ENCODE measurements at regions not wholly inside any gene's neighbourhood (a gene's known extent, or its start where the extent isn't known, plus 50 kb on each side); places are given as distances from the start of the nearest gene placed in this dataset.

- Histone ChIP-seq H3K27ac (replicated peaks) (no peak overlapping the region), H3K27me3 (ENCODE audit: insufficient read depth, poor library complexity, severe bottlenecking) (no peaks in the 10 kb centered on the region), H3K4me3 (replicated peaks; ENCODE audit: insufficient read depth, low read length) (no peak overlapping the region)
- DNase-seq (ENCODE audit: low read depth in 1 of 2, low spot score in 1 of 2), result no peak
- TF ChIP-seq, protein P1, sequence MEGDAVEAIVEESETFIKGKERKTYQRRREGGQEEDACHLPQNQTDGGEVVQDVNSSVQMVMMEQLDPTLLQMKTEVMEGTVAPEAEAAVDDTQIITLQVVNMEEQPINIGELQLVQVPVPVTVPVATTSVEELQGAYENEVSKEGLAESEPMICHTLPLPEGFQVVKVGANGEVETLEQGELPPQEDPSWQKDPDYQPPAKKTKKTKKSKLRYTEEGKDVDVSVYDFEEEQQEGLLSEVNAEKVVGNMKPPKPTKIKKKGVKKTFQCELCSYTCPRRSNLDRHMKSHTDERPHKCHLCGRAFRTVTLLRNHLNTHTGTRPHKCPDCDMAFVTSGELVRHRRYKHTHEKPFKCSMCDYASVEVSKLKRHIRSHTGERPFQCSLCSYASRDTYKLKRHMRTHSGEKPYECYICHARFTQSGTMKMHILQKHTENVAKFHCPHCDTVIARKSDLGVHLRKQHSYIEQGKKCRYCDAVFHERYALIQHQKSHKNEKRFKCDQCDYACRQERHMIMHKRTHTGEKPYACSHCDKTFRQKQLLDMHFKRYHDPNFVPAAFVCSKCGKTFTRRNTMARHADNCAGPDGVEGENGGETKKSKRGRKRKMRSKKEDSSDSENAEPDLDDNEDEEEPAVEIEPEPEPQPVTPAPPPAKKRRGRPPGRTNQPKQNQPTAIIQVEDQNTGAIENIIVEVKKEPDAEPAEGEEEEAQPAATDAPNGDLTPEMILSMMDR (IDR thresholded peaks at IDR 0.05; ENCODE audit: insufficient read depth, low read length), result no peak
- TF ChIP-seq POLR2AphosphoS5 (IDR thresholded peaks at IDR 0.05; ENCODE audit: low read depth) (no peak), GABPA (IDR thresholded peaks at IDR 0.05; ENCODE audit: low read depth) (no peak), SPI1 (IDR thresholded peaks at IDR 0.05; ENCODE audit: borderline replicate concordance, low read depth) (no peak)
- TF ChIP-seq, protein P2, sequence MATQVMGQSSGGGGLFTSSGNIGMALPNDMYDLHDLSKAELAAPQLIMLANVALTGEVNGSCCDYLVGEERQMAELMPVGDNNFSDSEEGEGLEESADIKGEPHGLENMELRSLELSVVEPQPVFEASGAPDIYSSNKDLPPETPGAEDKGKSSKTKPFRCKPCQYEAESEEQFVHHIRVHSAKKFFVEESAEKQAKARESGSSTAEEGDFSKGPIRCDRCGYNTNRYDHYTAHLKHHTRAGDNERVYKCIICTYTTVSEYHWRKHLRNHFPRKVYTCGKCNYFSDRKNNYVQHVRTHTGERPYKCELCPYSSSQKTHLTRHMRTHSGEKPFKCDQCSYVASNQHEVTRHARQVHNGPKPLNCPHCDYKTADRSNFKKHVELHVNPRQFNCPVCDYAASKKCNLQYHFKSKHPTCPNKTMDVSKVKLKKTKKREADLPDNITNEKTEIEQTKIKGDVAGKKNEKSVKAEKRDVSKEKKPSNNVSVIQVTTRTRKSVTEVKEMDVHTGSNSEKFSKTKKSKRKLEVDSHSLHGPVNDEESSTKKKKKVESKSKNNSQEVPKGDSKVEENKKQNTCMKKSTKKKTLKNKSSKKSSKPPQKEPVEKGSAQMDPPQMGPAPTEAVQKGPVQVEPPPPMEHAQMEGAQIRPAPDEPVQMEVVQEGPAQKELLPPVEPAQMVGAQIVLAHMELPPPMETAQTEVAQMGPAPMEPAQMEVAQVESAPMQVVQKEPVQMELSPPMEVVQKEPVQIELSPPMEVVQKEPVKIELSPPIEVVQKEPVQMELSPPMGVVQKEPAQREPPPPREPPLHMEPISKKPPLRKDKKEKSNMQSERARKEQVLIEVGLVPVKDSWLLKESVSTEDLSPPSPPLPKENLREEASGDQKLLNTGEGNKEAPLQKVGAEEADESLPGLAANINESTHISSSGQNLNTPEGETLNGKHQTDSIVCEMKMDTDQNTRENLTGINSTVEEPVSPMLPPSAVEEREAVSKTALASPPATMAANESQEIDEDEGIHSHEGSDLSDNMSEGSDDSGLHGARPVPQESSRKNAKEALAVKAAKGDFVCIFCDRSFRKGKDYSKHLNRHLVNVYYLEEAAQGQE (IDR thresholded peaks at IDR 0.05; ENCODE audit: insufficient replicate concordance, low read depth), result no peak
Observed at GRCh38 chr5:14081791-14082190, 61.4 kb upstream of the TRIO start.

- no peak overlapping the region for H3K4me3 ChIP-seq (replicated peaks; ENCODE audit: insufficient read depth, low read length)
- TF ChIP-seq, protein P1 (IDR thresholded peaks at IDR 0.05; ENCODE audit: insufficient read depth, low read length), result no peak
- TF ChIP-seq GABPA (IDR thresholded peaks at IDR 0.05; ENCODE audit: low read depth) (no peak), POLR2AphosphoS5 (IDR thresholded peaks at IDR 0.05; ENCODE audit: low read depth) (no peak), SPI1 (IDR thresholded peaks at IDR 0.05; ENCODE audit: borderline replicate concordance, low read depth) (no peak)
- TF ChIP-seq, protein P2 (IDR thresholded peaks at IDR 0.05; ENCODE audit: insufficient replicate concordance, low read depth), result no peak
- no peak for DNase-seq (ENCODE audit: low read depth in 1 of 2, low spot score in 1 of 2)
- no peak overlapping the region for H3K27ac ChIP-seq (replicated peaks)
- H3K27me3 ChIP-seq (ENCODE audit: insufficient read depth, poor library complexity, severe bottlenecking), result no peaks in the 10 kb centered on the region
Observed at GRCh38 chr5:14078716-14079115, 64.4 kb upstream of the TRIO start.

DNA sequence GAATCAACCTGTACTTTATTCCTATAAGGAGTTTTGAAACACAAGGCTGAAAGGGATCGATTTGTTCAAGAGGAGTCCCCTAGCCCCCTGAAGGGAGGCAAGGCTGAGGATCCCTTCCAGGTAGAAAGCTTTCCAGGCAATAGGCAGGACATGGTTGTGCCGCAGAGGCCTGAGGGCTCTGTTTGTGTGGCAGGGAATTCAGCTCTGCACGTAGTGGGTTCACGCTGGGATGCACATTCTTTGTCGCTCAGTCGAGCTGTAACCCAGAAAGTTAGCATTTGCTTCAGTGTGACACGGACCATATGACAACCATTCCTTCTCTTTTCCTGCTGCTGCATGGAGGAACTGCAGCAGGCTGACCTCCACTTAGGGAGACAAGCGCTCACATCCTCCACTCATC, 65.6 kb upstream of the TRIO start:
- H3K4me3 ChIP-seq (replicated peaks; ENCODE audit: insufficient read depth, low read length), result no peak overlapping the region

More for the DNA sequence above, 65.6 kb upstream of the TRIO start:
- no peak overlapping the region for H3K27ac ChIP-seq (replicated peaks)
- H3K27me3 ChIP-seq (ENCODE audit: insufficient read depth, poor library complexity, severe bottlenecking), result no peaks in the 10 kb centered on the region
- TF ChIP-seq GABPA (IDR thresholded peaks at IDR 0.05; ENCODE audit: low read depth) (no peak), SPI1 (IDR thresholded peaks at IDR 0.05; ENCODE audit: borderline replicate concordance, low read depth) (no peak), POLR2AphosphoS5 (IDR thresholded peaks at IDR 0.05; ENCODE audit: low read depth) (no peak)
- TF ChIP-seq, protein P2 (IDR thresholded peaks at IDR 0.05; ENCODE audit: insufficient replicate concordance, low read depth), result no peak
- TF ChIP-seq, protein P1 (IDR thresholded peaks at IDR 0.05; ENCODE audit: insufficient read depth, low read length), result no peak
- DNase-seq (ENCODE audit: low read depth in 1 of 2, low spot score in 1 of 2), result no peak

Data from HL-60 (cell line).